ENCODE measurements at regions not wholly inside any gene's neighbourhood (a gene's known extent, or its start where the extent isn't known, plus 50 kb on each side); places are given as distances from the start of the nearest gene placed in this dataset.

DNA sequence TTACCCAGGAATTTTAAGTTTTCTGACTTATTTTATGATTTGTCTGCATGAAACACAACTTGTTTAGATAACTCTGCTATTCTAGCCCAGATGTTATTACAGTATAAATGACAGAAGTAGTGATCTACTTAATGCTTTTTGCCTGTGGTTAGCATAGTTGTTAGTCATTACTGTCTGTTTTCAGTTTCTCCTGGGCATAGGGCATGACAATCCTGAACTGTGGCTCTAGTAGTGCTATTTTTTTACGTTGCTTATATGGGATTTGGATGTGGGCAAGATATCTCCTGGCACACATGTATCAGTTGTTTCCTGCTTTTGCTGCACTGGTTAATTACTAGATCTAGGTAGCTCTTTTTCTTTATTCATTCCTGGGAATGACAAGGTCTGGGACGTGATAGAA, 1005.8 kb downstream of the PCDH18 start:
- TF ChIP-seq, protein P1, sequence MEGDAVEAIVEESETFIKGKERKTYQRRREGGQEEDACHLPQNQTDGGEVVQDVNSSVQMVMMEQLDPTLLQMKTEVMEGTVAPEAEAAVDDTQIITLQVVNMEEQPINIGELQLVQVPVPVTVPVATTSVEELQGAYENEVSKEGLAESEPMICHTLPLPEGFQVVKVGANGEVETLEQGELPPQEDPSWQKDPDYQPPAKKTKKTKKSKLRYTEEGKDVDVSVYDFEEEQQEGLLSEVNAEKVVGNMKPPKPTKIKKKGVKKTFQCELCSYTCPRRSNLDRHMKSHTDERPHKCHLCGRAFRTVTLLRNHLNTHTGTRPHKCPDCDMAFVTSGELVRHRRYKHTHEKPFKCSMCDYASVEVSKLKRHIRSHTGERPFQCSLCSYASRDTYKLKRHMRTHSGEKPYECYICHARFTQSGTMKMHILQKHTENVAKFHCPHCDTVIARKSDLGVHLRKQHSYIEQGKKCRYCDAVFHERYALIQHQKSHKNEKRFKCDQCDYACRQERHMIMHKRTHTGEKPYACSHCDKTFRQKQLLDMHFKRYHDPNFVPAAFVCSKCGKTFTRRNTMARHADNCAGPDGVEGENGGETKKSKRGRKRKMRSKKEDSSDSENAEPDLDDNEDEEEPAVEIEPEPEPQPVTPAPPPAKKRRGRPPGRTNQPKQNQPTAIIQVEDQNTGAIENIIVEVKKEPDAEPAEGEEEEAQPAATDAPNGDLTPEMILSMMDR (conservative IDR thresholded peaks at IDR 0.05): no peak
- TF ChIP-seq EZH2 (IDR thresholded peaks at IDR 0.05; ENCODE audit: low read depth): no peak

All from PC-9 (cell line).